Fibroblast of lung (primary cell): ENCODE measurements at regions not wholly inside any gene's neighbourhood (a gene's known extent, or its start where the extent isn't known, plus 50 kb on each side); places are given as distances from the start of the nearest gene placed in this dataset.

Experiments used
- EZH2 ChIP-seq: IDR thresholded peaks from 2 replicates; pipeline ENCODE4 v1.5.1; 2012; ENCODE audit warnings: low read length, control low read depth, mild to moderate bottlenecking; ENCODE audit errors: missing control alignments
- TF ChIP-seq, protein P1 (sequence below), 2 donors: IDR thresholded peaks in 1 of 2; conservative IDR thresholded peaks in 1 of 2; 1 replicate in 1 of 2; 2 replicates in 1 of 2; pipeline ENCODE4 v1.5.1; 2011 to 2012; ENCODE audit warnings: low read length in 2 of 2, control low read depth in 1 of 2, inconsistent platforms in 1 of 2, low read depth in 1 of 2, mild to moderate bottlenecking in 1 of 2

DNA sequence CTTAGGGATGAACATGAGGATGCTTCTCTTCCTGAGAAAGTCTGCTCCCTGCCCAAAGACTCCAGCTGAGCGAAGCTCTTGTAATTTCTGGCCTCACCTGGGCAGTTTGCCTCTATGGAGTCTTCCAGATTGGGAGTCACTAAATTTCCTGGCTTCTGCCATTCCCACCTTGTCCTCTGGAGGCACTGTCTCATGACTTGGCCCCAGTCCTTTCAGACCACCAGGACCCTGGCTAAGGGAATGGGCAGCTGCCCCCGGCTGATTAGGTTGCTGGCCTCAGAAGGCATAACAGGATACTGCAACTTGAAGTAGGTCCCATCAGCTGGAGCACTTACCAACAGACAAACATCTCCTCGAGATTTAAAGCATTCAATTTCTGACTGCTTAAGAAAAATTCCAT lies 128.1 kb upstream of the SPON1 start:
- TF ChIP-seq EZH2 = no peak
- TF ChIP-seq, protein P1, sequence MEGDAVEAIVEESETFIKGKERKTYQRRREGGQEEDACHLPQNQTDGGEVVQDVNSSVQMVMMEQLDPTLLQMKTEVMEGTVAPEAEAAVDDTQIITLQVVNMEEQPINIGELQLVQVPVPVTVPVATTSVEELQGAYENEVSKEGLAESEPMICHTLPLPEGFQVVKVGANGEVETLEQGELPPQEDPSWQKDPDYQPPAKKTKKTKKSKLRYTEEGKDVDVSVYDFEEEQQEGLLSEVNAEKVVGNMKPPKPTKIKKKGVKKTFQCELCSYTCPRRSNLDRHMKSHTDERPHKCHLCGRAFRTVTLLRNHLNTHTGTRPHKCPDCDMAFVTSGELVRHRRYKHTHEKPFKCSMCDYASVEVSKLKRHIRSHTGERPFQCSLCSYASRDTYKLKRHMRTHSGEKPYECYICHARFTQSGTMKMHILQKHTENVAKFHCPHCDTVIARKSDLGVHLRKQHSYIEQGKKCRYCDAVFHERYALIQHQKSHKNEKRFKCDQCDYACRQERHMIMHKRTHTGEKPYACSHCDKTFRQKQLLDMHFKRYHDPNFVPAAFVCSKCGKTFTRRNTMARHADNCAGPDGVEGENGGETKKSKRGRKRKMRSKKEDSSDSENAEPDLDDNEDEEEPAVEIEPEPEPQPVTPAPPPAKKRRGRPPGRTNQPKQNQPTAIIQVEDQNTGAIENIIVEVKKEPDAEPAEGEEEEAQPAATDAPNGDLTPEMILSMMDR (conservative IDR thresholded peaks at IDR 0.05 in 1 of 2, IDR thresholded peaks at IDR 0.05 in 1 of 2; ENCODE audit: low read depth in 1 of 2, low read length in 2 of 2) = peak; percentile 14 to 32
